ENCODE measurements at regions not wholly inside any gene's neighbourhood (a gene's known extent, or its start where the extent isn't known, plus 50 kb on each side); places are given as distances from the start of the nearest gene placed in this dataset.

- 80 to 82% methylated on average over 4 of the region's 4 CpGs for WGBS, 2 donors
- no peaks in the 10 kb centered on the region for H3K9me3 ChIP-seq
- H3K27me3 ChIP-seq = no peaks in the 10 kb centered on the region
- H3K36me3 ChIP-seq = no peaks in the 10 kb centered on the region
- intact Hi-C loops (cut with DNase I) = no loop called here
- DNase-seq = no peak
- no peak for TF ChIP-seq POLR2A (IDR thresholded peaks at IDR 0.05)
- no peak for TF ChIP-seq CTCF (IDR thresholded peaks at IDR 0.05)
- no peak overlapping the region for H3K4me3 ChIP-seq (replicated peaks in 1 of 3)
- peaks cover 0 to 15% of the 10 kb centered on the region in 2 donors for H3K4me1 ChIP-seq
- no peak overlapping the region for H3K27ac ChIP-seq
Observed at GRCh38 chr18:10077986-10078385, 164.2 kb downstream of the VAPA start.

- H3K9me3 ChIP-seq = no peaks in the 10 kb centered on the region
- H3K27me3 ChIP-seq = no peaks in the 10 kb centered on the region
- no peak for TF ChIP-seq CTCF (IDR thresholded peaks at IDR 0.05)
- TF ChIP-seq POLR2A (IDR thresholded peaks at IDR 0.05) = no peak
- H3K27ac ChIP-seq = no peak overlapping the region
- H3K36me3 ChIP-seq = no peaks in the 10 kb centered on the region
- peaks cover 0 to 15% of the 10 kb centered on the region in 2 donors for H3K4me1 ChIP-seq
- no peak for DNase-seq
- intact Hi-C loops (cut with DNase I) = no loop called here
- no peak overlapping the region for H3K4me3 ChIP-seq (replicated peaks in 1 of 3)
- WGBS, 2 donors = 92 to 95% methylated on average over 8 to 11 of the region's 11 CpGs
Observed at GRCh38 chr18:10080372-10080771, 166.6 kb downstream of the VAPA start.

- WGBS, 2 donors = 23 to 33% methylated on average over 4 of the region's 4 CpGs
- H3K27me3 ChIP-seq = no peaks in the 10 kb centered on the region
- H3K36me3 ChIP-seq = no peaks in the 10 kb centered on the region
- H3K4me1 ChIP-seq = peaks cover 0 to 15% of the 10 kb centered on the region in 2 donors
- intact Hi-C loops (cut with DNase I) = no loop called here
- peak; percentile 7 to 13 for DNase-seq
- no peaks in the 10 kb centered on the region for H3K9me3 ChIP-seq
- TF ChIP-seq POLR2A (IDR thresholded peaks at IDR 0.05) (no peak), CTCF (IDR thresholded peaks at IDR 0.05) (no peak)
- H3K4me3 ChIP-seq (replicated peaks in 1 of 3) = no peak overlapping the region
- H3K27ac ChIP-seq = no peak overlapping the region
Observed at GRCh38 chr18:10081492-10081891, 167.7 kb downstream of the VAPA start.

- Histone ChIP-seq H3K4me3 (replicated peaks in 1 of 3) (no peak overlapping the region), H3K27ac (no peak overlapping the region), H3K27me3 (no peaks in the 10 kb centered on the region), H3K9me3 (no peaks in the 10 kb centered on the region), H3K4me1 (peaks cover 0 to 15% of the 10 kb centered on the region in 2 donors), H3K36me3 (no peaks in the 10 kb centered on the region)
- intact Hi-C loops (cut with DNase I) = no loop called here
- DNase-seq = no peak
- TF ChIP-seq CTCF (IDR thresholded peaks at IDR 0.05) (no peak), POLR2A (IDR thresholded peaks at IDR 0.05) (no peak)
- 77 to 82% methylated on average over 4 of the region's 4 CpGs for WGBS, 2 donors
Observed at GRCh38 chr18:10085416-10085815, 171.6 kb downstream of the VAPA start.

GRCh38 chr18:10085876-10086275 is 172.1 kb downstream of the VAPA start:
- DNase-seq = no peak
- Histone ChIP-seq H3K36me3 (no peaks in the 10 kb centered on the region), H3K4me1 (peaks cover 0 to 15% of the 10 kb centered on the region in 2 donors), H3K27ac (no peak overlapping the region), H3K9me3 (no peaks in the 10 kb centered on the region), H3K4me3 (replicated peaks in 1 of 3) (no peak overlapping the region), H3K27me3 (no peaks in the 10 kb centered on the region)
- TF ChIP-seq POLR2A (IDR thresholded peaks at IDR 0.05) (no peak), CTCF (IDR thresholded peaks at IDR 0.05) (no peak)
- WGBS, 2 donors = 88% methylated on average over 3 of the region's 3 CpGs
- intact Hi-C loops (cut with DNase I) = no loop called here
